NK-92 treated with Interleukin-12 subunit alpha and Interleukin-12 subunit beta, amount 100 ng/mL, for 24 hours (cell line): ENCODE measurements at regions not wholly inside any gene's neighbourhood (a gene's known extent, or its start where the extent isn't known, plus 50 kb on each side); places are given as distances from the start of the nearest gene placed in this dataset.

Experiments
- DNase-seq: peaks from one replicate; lab custom pipeline; 2025; lab: John Stamatoyannopoulos, UW

GRCh38 chr3:36192901-36193300, 187.4 kb upstream of the STAC start:
- no peak for DNase-seq

- DNase-seq = no peak
These were observed 186.9 kb upstream of the STAC start for GRCh38 chr3:36193448-36193847.

GRCh38 chr3:36196058-36196457, 184.2 kb upstream of the STAC start:
- DNase-seq = no peak

GRCh38 chr3:36197151-36197550, 183.2 kb upstream of the STAC start:
- no peak for DNase-seq

- no peak for DNase-seq
These were observed 178.8 kb upstream of the STAC start for GRCh38 chr3:36201546-36201945.

GRCh38 chr3:36206956-36207580, 173.2 kb upstream of the STAC start:
- DNase-seq = no peak

- no peak for DNase-seq
These were observed 169.3 kb upstream of the STAC start for GRCh38 chr3:36210840-36211651.

- DNase-seq = no peak
These were observed 168.7 kb upstream of the STAC start for GRCh38 chr3:36211652-36211999.

GRCh38 chr3:36212251-36212650, 168.1 kb upstream of the STAC start:
- no peak for DNase-seq

GRCh38 chr3:36214460-36214859, 165.8 kb upstream of the STAC start:
- DNase-seq = no peak

GRCh38 chr3:36215241-36215640, 165.1 kb upstream of the STAC start:
- no peak for DNase-seq

GRCh38 chr3:36219398-36219797, 160.9 kb upstream of the STAC start:
- no peak for DNase-seq

GRCh38 chr3:36220173-36220572, 160.1 kb upstream of the STAC start:
- no peak for DNase-seq

GRCh38 chr3:36221975-36222374, 158.3 kb upstream of the STAC start:
- DNase-seq = no peak

GRCh38 chr3:36227980-36228379, 152.3 kb upstream of the STAC start:
- no peak for DNase-seq

GRCh38 chr3:36229496-36229895, 150.8 kb upstream of the STAC start:
- DNase-seq = no peak

GRCh38 chr3:36232797-36233489, 147.4 kb upstream of the STAC start:
- DNase-seq = no peak

GRCh38 chr3:36244728-36245127, 135.6 kb upstream of the STAC start:
- DNase-seq = no peak

GRCh38 chr3:36248374-36248773, 131.9 kb upstream of the STAC start:
- DNase-seq = no peak

- no peak for DNase-seq
These were observed 130.1 kb upstream of the STAC start for GRCh38 chr3:36250191-36250590.

- no peak for DNase-seq
These were observed 123.0 kb upstream of the STAC start for GRCh38 chr3:36257158-36257852.

GRCh38 chr3:36258421-36258820, 121.9 kb upstream of the STAC start:
- DNase-seq = no peak

- DNase-seq = no peak
These were observed 120.7 kb upstream of the STAC start for GRCh38 chr3:36259580-36259979.
